ENCODE measurements at regions not wholly inside any gene's neighbourhood (a gene's known extent, or its start where the extent isn't known, plus 50 kb on each side); places are given as distances from the start of the nearest gene placed in this dataset.
"Not testable (repeated sequence)": the region's sequence is repeated elsewhere in the genome, so short reads cannot be mapped to it uniquely, and the experiment has no call there.

- no peak for DNase-seq
These were observed 291.9 kb upstream of the POU1F1 start for GRCh38 chr3:87568331-87568730.

- DNase-seq: no peak
These were observed 288.1 kb upstream of the POU1F1 start for GRCh38 chr3:87564438-87564837.

GRCh38 chr3:87563712-87564111, 287.3 kb upstream of the POU1F1 start:
- no peak for DNase-seq

GRCh38 chr3:87558492-87558891, 282.1 kb upstream of the POU1F1 start:
- DNase-seq: no peak

- DNase-seq: no peak
These were observed 278.9 kb upstream of the POU1F1 start for GRCh38 chr3:87555290-87555689.

GRCh38 chr3:87553058-87553457, 276.7 kb upstream of the POU1F1 start:
- no peak for DNase-seq

GRCh38 chr3:87550892-87551291, 274.5 kb upstream of the POU1F1 start:
- DNase-seq: no peak

GRCh38 chr3:87549208-87549607, 272.8 kb upstream of the POU1F1 start:
- no peak for DNase-seq

GRCh38 chr3:87548271-87548670, 271.9 kb upstream of the POU1F1 start:
- DNase-seq: no peak

- no peak for DNase-seq
These were observed 269.8 kb upstream of the POU1F1 start for GRCh38 chr3:87546216-87546615.

- not testable (repeated sequence) for DNase-seq
These were observed 267.0 kb upstream of the POU1F1 start for GRCh38 chr3:87543408-87543807.

GRCh38 chr3:87541723-87542122, 265.3 kb upstream of the POU1F1 start:
- DNase-seq: no peak

- DNase-seq: not testable (repeated sequence)
These were observed 262.3 kb upstream of the POU1F1 start for GRCh38 chr3:87538722-87539121.

- DNase-seq: no peak
These were observed 233.0 kb upstream of the POU1F1 start for GRCh38 chr3:87509401-87509800.

GRCh38 chr3:87508921-87509320, 232.5 kb upstream of the POU1F1 start:
- no peak for DNase-seq

- DNase-seq: no peak
These were observed 231.4 kb upstream of the POU1F1 start for GRCh38 chr3:87507753-87508152.

- DNase-seq: no peak
These were observed 227.6 kb upstream of the POU1F1 start for GRCh38 chr3:87503900-87504498.

GRCh38 chr3:87501076-87501475, 224.7 kb upstream of the POU1F1 start:
- DNase-seq: no peak

- no peak for DNase-seq
These were observed 222.1 kb upstream of the POU1F1 start for GRCh38 chr3:87498358-87499080.

- DNase-seq: no peak
These were observed 219.6 kb upstream of the POU1F1 start for GRCh38 chr3:87495938-87496337.

- DNase-seq: no peak
These were observed 217.9 kb upstream of the POU1F1 start for GRCh38 chr3:87494264-87494663.

GRCh38 chr3:87491843-87492242, 215.5 kb upstream of the POU1F1 start:
- no peak for DNase-seq

GRCh38 chr3:87489892-87490291, 213.5 kb upstream of the POU1F1 start:
- DNase-seq: no peak

- no peak for DNase-seq
These were observed 212.4 kb upstream of the POU1F1 start for GRCh38 chr3:87488765-87489164.

GRCh38 chr3:87486635-87487034, 210.3 kb upstream of the POU1F1 start:
- not testable (repeated sequence) for DNase-seq
